ENCODE measurements at regions not wholly inside any gene's neighbourhood (a gene's known extent, or its start where the extent isn't known, plus 50 kb on each side); places are given as distances from the start of the nearest gene placed in this dataset.

DNA sequence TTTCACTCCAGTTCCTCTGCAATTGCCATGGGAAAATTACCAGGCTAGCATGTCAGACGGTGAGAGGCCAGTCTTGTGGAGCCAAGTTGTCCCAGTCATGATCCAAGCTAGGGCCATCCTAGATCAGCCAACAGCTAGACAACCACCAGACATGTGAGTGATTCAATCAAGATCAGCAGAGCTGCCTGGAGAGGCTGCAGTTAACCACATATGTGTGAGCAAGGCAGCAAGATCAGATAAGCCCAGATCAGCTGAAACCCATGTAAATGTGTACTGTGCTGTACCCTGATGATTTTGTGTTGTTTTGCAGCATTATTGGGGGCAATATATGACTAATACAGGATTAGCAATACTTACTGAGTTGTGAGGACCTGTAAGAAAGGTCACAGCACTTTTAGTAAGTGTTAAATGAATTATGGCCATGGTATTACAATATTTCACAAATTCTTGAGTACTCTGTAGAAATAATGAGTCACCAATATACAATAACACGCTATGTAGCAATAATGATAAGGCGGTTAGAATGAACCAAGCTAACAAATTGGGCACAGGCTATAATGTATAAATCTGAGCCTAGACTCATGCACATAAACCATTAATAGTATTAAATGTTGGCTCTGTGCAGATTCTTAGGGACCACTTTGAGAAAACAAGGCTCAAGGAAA, 91.4 kb downstream of the SUDS3 start:
- FAIRE-seq (no peak), DNase-seq (ENCODE audit: low spot score) (no peak)

DNA sequence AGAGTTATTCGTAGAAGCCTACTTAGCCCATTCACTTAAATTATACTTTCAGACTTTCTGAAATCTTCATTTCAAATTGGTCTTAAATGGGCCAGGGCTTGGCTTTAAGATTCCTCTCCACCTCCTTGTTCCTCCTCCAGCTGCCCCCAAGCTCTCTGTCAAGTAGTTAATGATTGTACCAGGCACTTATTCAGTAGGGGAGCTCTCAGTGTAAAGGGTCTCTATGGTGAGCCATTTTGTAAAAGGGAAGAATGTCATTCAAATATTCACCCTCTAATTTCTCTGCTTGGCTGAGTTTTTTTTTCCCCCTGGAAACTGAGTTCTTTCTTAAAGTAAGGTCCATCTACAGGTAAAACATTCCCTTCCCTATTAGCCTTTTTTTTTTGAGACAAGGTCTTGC, 96.6 kb downstream of the SUDS3 start:
- no peak for FAIRE-seq
- no peak for DNase-seq (ENCODE audit: low spot score)

DNA sequence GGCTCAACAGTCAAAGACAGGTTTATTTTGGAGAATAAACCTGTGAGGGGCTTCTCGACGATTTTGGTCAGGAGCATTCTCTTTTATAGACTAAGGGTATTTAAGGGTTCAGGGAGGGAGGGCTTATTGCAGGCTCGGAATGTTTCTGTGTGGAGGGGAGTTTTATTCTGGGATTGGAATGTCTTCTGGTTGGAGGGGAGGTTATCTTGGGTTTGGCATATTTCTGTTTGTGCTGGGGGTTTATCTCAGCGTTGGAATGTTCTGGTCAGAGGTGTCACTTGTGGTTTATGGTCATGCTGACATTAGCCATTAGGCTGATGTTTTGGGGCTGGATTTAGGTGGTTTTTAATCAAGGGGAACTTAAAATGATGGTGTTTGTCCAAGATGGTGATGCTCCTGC, 103.9 kb downstream of the SUDS3 start:
- FAIRE-seq (no peak), DNase-seq (ENCODE audit: low spot score) (no peak)

DNA sequence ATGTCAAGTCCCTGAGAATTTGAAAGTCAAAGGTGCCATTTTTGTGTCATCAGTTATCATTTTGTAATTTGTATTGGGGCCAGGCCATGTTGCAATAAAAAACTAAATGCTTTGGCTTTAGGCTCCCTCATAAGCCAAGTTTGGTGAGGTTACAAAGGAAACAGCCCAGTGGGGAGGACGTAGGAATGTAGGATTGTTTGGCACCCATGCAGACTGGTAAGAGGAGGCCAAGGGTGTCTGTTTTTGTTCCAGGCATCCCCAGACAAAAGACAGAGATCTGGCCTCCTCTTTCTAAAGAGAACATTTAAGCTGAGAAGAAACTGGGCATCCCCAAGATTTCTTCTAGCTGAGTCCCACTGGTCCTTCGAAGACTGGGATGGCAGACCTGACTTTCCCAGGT, 111.7 kb downstream of the SUDS3 start:
- no peak for FAIRE-seq
- DNase-seq (ENCODE audit: low spot score) = no peak

DNA sequence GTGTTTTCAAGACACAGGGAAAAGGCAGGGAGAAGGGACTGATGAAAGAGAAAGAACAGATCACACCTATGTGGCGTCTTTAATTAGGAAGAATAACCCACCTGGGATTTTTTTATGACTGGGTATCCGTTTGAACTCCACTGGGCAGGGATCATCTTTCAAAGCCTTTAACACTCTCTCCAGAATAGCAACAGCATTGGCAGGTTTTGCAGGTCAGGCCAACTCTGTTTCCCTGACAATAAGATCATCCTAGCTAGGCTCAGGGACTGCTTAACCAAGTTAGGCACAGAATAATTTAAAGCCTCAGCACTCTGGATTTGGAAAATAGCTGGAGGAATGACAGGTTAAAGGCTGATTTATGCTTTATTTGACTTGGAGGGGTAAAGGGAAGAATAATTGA, 117.6 kb downstream of the SUDS3 start:
- DNase-seq (ENCODE audit: low spot score) = no peak
- no peak for FAIRE-seq

DNA sequence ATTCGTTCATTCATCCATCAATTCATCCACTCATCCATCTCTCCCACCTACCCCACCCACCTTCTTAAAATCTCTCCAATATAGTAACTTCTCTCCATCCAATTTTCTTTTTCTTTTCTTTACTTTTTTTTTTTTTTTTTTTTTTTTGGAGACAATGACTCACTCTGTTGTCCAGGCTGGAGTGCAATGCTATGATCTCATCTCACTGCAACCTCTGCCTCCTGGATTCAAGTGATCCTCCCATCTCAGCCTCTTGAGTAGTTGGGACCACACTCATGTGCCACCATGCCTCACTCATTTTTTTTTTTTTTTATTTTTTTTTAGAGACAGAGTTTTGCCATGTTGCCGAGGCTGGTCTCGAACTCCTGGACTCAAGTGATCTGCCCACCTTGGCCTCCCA, 118.4 kb downstream of the SUDS3 start:
- DNase-seq (ENCODE audit: low spot score) (no peak), FAIRE-seq (no peak)

DNA sequence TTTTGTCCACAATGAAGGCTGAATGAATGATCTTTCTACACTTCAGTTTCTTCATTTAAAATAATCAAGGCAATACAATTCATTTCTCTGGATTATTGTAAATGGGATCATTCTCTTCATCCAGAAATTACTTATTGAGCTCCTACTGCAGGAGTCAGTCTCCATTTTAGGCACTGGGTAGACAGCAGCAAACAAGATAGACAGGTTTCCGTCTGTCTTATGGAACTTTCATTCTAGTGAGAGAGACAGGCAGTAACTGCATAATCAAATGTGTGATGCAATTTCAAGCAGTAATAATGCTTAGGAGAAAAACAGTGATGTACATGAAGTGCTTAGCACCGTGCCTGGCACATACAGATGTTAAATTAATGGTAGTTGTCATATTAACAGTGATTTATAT, 118.9 kb downstream of the SUDS3 start:
- DNase-seq (ENCODE audit: low spot score) = no peak
- FAIRE-seq = no peak

DNA sequence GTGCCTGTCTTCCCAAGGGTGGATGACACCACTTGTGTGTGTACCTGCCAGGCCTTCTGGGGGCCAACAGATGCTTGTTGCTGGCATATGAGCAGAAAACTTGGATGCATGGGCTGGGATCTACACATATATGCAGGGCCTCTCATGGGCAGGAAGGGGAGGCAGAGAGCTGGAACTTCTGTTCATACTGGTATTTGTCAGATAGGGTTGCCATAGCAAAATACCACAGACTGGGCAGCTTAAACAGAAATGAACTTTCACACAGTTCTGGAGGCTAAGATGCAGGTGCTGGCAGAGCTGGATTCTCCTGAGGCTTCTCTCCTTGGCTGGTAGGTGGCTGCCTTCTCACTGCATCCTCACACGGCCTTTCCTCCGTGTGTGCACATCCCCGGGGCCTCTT, 121.8 kb downstream of the SUDS3 start:
- FAIRE-seq = no peak
- DNase-seq (ENCODE audit: low spot score) = no peak

DNA sequence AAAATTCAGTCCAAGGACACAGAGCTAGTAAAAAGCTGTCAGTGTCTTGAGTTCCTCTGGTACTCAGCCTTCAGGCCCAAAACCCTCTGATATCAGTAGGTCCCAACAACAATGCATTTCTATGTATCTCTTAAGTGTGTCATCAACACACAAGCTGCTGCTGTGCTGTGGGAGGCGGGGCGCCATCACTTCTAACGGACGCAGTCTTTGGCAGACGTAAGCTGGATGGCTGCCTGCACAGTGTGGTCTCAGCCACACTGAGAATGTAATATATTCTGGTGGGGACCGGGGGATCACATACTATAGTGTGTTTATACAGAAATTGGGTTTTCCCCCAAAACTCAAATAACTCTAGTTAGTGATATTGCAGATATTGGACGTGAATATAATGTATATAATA, 123.9 kb downstream of the SUDS3 start:
- DNase-seq (ENCODE audit: low spot score) (no peak), FAIRE-seq (no peak)

DNA sequence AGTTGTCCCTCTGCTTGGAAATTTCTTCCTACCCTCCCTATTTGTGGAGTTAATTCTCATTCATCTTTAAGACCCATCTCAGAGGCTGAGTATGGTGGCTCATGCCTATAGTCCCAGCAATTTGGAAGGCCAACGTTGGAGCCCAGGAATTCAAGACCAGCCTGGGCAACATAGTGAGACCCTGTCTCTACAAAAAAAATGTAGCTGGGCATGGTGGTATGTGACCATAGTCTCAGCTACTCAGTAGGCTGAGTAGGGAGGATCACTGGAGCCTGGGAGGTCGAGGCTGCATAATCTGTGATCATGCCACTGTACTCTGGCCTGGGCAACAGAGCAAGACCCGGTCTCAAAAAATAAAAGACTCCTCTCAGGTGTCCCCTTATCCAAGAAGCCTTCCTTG, 125.1 kb downstream of the SUDS3 start:
- FAIRE-seq (no peak), DNase-seq (ENCODE audit: low spot score) (no peak)

DNA sequence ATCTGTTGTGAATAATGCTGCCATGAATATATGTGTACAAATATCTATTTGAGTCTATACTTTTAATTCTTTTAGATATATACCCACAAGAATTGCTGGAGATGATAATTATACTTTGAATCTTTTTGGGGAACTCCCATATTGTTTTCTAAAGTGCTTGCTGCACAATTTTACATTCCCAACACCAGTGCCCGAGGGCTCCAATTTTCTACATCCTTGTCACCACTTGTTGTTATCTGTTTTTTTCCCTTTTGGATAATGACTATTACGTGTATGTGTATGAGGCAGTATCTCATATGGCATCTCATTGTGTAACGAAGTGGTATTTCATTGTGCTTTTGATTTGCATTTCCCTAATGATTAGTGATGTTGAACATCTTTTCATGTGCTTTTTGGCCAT, 127.1 kb downstream of the SUDS3 start:
- no peak for DNase-seq (ENCODE audit: low spot score)
- FAIRE-seq = no peak

DNA sequence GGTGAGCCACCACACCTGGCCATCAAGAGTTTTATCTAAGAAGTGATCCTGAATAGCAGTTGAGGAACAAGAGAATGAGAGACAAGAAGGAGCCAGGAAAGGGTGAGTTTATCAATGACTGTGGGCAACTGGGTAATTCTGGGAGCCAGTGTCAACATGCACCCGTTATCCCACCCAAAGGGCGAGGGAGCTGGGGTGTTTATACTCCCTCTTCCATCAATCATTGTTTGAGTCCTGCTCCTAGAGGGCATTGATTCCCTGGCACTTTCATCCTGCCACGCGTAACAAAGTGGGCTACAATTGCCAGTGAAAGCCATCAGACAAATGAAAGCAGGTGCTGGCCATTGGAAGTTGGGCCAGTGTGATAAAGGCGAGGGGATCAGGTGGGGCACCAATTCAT, 136.3 kb downstream of the SUDS3 start:
- FAIRE-seq (no peak), DNase-seq (ENCODE audit: low spot score) (no peak)

DNA sequence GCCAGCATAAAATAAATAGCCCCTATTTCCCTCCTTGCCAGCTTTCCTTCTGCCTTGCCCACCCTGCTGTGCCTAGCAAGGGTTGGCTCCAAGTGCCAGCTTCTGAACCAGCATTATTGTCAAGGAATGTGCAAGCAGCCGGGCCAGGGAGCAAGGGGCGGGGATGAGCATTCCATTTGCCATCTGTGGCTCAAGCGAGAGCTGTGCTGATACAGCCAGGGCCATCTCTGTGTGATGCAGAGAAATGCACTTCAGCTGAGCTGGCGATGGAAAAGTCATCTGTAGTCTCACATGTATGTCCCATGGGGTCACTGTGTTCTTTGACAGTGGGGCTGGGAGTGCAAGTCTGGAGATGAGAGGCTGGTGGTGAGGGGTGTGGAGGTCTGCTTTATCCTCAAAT, 137.3 kb downstream of the SUDS3 start:
- FAIRE-seq (no peak), DNase-seq (ENCODE audit: low spot score) (no peak)

DNA sequence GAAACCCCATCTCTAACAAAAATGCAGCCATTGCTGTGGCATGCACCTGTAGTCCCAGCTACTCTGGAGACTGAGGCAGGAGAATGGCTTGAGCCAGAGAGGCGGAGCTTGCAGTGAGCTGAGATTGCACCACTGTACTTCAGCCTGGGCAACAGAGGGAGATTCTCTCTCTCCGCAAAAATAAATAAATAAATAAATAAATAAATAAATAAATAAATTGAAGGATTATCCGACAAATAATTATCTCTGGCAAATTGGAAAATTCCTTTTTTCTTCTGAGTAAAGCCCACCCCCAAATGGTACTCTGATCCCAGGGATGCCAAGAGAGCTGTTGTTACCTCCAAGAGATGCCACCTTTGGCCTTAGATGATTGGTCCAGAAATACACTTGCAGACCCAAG, 137.9 kb downstream of the SUDS3 start:
- DNase-seq (ENCODE audit: low spot score) (no peak), FAIRE-seq (no peak)

DNA sequence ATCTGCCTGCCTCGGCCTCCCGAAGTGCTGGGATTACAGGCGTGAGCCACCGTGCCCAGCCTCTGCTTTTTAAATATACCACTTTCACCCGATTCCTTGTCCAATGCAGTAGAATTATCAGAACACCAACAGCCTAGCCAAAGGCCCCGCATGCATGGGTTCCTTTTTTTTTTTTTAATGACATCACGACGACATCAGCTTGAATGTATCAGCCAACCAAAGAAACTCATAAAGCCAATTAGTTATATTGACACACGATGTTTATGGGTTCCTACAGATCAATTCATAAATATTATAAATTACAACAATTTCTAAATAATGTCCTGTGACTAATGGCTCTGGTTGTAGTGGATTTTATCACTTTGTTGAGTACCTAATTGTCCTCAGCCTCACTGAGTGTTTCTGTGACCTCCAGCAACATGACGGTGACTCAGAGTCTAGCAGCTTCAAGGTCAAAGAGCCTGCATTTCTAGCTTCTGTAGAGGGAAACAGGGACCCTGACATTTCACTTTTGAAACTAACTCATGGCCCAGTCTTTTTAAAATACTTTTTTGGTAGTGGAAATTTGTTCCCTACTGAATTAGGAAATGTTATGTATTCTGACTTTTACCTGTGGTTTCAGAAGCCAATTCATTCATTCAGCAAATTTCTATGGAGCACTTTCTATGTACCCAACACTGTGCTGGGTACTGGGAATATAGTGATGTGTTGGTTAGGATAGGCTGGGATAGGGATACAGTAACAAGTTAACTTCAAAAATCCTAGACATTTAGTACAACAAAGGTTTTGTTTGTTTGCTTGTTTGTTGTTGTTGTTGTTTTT, 144.1 kb downstream of the SUDS3 start:
- no peak for FAIRE-seq

DNA sequence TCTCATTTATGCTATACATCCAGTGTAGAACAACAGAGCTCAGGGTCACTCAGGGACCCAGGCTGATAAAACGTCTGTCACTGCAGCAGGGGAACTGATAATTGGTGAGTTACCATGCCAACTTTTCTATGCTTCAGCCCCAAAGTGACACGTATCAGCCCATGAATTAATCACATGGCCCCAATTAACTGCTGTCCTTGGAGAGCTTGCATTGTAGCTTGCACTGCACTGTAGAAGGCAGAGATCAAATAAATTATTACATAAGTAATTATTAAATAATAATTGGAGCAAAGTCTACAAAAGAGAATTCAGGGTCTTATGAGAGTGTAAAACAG, 144.6 kb downstream of the SUDS3 start:
- no peak for FAIRE-seq
- no peak for DNase-seq (ENCODE audit: low spot score)

More for the DNA sequence above, 144.1 kb downstream of the SUDS3 start:
- no peak for DNase-seq (ENCODE audit: low spot score)

DNA sequence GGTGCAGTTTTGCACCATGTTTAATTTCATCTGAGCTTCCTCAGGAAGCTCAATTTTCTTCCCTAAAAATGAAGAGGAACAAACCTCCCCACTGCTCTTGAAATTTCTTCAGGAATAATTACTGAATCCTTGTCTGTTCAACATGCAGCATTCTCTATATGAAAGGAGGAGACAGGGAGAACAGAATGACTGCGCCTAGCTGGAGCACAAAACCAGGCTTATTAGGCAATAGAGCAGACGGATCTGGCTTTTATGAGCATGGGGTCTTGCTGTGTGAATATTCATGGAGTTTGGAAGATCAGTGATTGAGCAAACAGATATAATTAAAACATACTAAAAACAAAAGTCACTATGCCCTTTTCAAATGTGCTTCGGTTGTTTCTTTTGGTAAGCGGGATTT, 148.1 kb downstream of the SUDS3 start:
- FAIRE-seq (no peak), DNase-seq (ENCODE audit: low spot score) (no peak)

DNA sequence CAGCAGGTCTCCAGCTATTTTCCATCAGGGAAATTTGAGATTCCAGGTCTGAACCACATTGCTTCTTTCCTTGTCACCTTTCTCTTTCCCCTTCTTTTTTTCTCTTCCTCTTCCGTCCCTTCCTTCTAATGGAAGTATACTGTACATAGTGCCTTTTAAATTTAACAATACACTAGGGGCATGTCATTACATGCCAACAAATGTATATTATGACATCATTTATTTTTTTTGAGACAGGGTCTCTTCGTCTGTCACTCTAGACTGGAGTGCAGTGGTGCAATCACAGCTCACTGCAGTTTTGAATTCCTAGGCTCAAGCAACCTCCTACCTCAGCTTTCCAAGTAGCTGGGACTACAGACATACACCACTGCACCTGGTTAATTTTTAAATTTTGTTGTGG, 148.9 kb downstream of the SUDS3 start:
- no peak for DNase-seq (ENCODE audit: low spot score)
- FAIRE-seq = no peak

DNA sequence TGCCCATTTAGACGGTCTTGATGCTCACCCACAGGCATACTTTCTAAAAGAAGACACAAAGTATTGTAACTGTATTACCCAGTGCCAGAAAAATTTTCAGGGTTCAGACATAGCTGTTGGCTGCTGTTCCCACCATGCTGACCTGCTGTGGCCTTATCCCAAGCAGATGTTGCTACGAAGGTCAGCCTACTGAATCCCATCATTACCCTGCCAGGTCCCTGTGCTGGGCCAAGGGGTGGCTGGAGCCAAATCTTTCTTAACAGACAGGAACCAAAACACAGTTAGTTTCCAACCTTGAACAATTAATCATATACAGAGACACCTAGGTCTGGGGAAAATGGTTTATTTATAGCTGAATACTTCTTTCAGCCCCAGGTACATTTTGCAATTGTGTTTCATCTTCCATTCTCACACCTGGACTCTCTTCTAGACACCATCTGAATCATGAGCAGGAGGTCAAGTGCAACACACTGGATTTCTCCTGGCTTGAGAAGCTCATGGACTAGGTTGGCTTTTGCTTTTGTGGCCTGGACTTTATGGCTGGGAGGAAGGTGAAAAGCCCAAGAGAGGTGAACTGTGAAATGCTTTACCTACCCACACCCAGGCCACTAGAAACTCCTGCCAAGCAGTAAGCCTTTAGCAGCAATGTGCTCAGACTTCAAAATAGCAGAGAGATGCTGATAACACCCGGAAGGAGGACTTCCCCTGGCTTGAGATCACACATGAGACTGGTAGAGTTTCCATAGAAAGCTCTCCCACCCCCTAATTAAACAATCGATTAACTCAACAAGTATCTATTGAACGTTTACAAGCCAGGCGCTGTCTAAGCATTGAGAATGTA, 150.1 kb downstream of the SUDS3 start:
- DNase-seq (ENCODE audit: low spot score) = no peak
- no peak for FAIRE-seq

DNA sequence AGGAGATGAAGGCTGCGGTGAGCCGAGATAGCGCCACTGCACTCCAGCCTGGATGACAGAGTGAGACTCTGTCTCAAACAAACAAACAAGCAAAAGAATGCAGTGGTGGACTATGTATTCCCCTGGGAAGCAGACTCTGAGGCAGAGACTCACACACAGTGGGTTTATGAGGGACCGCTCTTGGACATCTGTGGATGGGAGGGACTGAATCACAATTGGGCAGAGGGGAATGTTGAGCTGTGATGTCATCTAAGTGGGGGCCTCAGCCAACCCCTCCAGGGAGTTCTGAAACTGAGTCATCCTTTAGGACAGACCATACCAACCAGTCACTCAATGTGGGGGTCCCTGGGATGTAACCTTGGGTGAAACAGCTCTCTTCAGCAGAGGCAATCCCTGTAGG, 151.0 kb downstream of the SUDS3 start:
- DNase-seq (ENCODE audit: low spot score) (no peak), FAIRE-seq (no peak)

DNA sequence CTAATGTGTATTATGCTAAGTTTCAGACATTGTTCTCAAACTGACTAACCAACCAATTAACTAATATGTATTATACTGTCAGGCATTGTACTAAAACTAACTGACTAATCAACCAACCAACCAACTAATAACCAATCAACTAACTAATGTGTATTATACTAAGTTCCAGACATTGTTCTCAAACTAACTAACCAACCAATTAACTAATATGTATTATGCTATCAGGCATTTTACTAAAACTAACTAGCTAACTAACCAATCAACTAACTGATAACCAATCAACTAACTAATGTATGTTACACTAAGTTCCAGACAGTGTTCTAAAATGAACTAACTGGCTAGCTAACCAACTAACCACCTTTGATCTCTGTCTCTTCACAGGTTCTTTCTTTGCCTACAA, 152.3 kb downstream of the SUDS3 start:
- no peak for DNase-seq (ENCODE audit: low spot score)
- FAIRE-seq = no peak

DNA sequence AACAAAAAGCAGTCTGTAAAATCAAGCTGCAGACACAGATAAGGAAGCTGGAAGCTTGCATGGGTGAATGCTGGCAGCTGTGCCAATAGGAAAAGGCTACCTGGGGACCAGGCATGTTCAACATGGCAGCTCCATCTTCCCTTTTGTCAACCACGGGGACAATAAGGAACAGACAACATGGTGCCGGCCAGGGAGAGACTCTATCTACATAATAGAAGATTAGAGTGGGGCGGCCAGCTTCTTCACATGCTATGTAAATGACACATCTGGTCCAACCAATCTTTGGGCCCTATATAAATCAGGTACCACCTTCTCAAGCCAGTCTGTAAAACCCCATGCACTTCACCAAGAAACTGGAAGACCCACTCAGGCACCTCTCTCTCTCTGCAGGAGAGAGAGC, 157.6 kb downstream of the SUDS3 start:
- FAIRE-seq (no peak), DNase-seq (ENCODE audit: low spot score) (no peak)

All from RCC 7860 (cell line).